Tibial nerve (tissue), 4 donors: ENCODE measurements at regions not wholly inside any gene's neighbourhood (a gene's known extent, or its start where the extent isn't known, plus 50 kb on each side); places are given as distances from the start of the nearest gene placed in this dataset.

Source experiments
- DNase-seq, 2 donors: peaks; one replicate each; pipeline ENCODE4 v3.0.0-alpha.2; 2019; ENCODE audit warnings: low spot score in 2 of 2
- H3K27ac ChIP-seq, 4 donors: fragments of 200-600 bp; sonication (generic) in 3 of 4; one replicate each; pipeline ENCODE4 v1.5.1; 2017 to 2019; ENCODE audit warnings: mild to moderate bottlenecking in 1 of 4
- H3K27me3 ChIP-seq, 2 donors: fragments of 200-600 bp; sonication (generic) in 1 of 2; one replicate each; pipeline versions ENCODE4 v1.5.1 to v1.6.0; 2017 to 2019
- H3K36me3 ChIP-seq, 3 donors: fragments of 200-600 bp; sonication (generic); one replicate each; pipeline ENCODE4 v1.5.1; 2018 to 2019
- H3K4me1 ChIP-seq, 4 donors: fragments of 200-600 bp; sonication (generic) in 3 of 4; one replicate each; pipeline ENCODE4 v1.5.1; 2017 to 2019
- H3K4me3 ChIP-seq, 4 donors: fragments of 200-600 bp; sonication (generic) in 3 of 4; one replicate each; pipeline ENCODE4 v1.5.1; 2017 to 2019; ENCODE audit warnings: mild to moderate bottlenecking in 1 of 4, moderate library complexity in 1 of 4
- H3K9me3 ChIP-seq, 4 donors: fragments of 200-600 bp; sonication (generic) in 3 of 4; one replicate each; pipeline ENCODE4 v1.5.1; 2017 to 2019
- EP300 ChIP-seq, 2 donors: sonication (generic); formaldehyde crosslinking; IDR thresholded peaks; one replicate each; pipeline ENCODE4 v1.6.1; 2017; ENCODE audit warnings: antibody characterized with exemption in 2 of 2, mild to moderate bottlenecking in 1 of 2
- POLR2A ChIP-seq, 2 donors: fragments of 450-650 bp; IDR thresholded peaks; one replicate each; pipeline ENCODE4 v1.6.1; 2017; ENCODE audit warnings: antibody characterized with exemption in 2 of 2, mild to moderate bottlenecking in 2 of 2, moderate library complexity in 2 of 2
- WGBS, 2 donors: methylation state at CpG; one replicate each; pipeline ENCODE4 v1.1.5; 2018; 5-methylcytosine and 5-hydroxymethylcytosine counted together
- TF ChIP-seq, protein P1 (sequence below), 5 experiments: fragments of 200-600 bp in 3 of 5; fragments of 450-650 bp in 2 of 5; sonication (generic) in 3 of 5; IDR thresholded peaks; one replicate each; pipeline ENCODE4 v1.5.1; 2016 to 2019; ENCODE audit warnings: antibody characterized with exemption in 5 of 5, mild to moderate bottlenecking in 3 of 5, moderate library complexity in 2 of 5

DNA sequence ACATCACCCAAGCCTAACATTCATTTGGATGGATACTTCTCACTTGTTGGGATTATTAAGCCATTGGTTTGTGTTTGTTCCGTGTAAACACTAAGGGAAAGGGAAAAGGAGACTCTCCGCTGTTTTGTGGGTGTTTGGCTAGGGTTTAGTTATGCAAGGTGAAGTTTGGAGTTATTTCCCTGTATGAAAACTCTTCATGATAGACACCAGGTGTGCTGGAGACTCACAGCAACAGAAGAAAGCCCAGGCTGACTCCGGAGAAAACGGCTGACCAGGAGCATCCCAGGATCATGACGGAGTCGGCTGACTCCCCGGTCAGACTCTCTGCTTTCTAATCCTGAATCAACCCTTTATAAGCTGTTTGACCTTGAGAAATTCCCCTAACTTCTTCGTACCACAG, 94.1 kb upstream of the KLF6 start:
- Histone ChIP-seq H3K4me3 (no peak overlapping the region), H3K4me1 (peaks cover 0 to 16% (median 9%) of the 10 kb centered on the region in 4 donors), H3K36me3 (no peaks in the 10 kb centered on the region), H3K27ac (no peak overlapping the region), H3K27me3 (no peaks in the 10 kb centered on the region), H3K9me3 (no peaks in the 10 kb centered on the region)
- 58 to 72% methylated on average over 8 of the region's 8 CpGs for WGBS, 2 donors
- TF ChIP-seq, protein P1, sequence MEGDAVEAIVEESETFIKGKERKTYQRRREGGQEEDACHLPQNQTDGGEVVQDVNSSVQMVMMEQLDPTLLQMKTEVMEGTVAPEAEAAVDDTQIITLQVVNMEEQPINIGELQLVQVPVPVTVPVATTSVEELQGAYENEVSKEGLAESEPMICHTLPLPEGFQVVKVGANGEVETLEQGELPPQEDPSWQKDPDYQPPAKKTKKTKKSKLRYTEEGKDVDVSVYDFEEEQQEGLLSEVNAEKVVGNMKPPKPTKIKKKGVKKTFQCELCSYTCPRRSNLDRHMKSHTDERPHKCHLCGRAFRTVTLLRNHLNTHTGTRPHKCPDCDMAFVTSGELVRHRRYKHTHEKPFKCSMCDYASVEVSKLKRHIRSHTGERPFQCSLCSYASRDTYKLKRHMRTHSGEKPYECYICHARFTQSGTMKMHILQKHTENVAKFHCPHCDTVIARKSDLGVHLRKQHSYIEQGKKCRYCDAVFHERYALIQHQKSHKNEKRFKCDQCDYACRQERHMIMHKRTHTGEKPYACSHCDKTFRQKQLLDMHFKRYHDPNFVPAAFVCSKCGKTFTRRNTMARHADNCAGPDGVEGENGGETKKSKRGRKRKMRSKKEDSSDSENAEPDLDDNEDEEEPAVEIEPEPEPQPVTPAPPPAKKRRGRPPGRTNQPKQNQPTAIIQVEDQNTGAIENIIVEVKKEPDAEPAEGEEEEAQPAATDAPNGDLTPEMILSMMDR (IDR thresholded peaks at IDR 0.05) = no peak
- TF ChIP-seq POLR2A (IDR thresholded peaks at IDR 0.05) = no peak
- no peak for TF ChIP-seq EP300 (IDR thresholded peaks at IDR 0.05)
- DNase-seq = no peak

DNA sequence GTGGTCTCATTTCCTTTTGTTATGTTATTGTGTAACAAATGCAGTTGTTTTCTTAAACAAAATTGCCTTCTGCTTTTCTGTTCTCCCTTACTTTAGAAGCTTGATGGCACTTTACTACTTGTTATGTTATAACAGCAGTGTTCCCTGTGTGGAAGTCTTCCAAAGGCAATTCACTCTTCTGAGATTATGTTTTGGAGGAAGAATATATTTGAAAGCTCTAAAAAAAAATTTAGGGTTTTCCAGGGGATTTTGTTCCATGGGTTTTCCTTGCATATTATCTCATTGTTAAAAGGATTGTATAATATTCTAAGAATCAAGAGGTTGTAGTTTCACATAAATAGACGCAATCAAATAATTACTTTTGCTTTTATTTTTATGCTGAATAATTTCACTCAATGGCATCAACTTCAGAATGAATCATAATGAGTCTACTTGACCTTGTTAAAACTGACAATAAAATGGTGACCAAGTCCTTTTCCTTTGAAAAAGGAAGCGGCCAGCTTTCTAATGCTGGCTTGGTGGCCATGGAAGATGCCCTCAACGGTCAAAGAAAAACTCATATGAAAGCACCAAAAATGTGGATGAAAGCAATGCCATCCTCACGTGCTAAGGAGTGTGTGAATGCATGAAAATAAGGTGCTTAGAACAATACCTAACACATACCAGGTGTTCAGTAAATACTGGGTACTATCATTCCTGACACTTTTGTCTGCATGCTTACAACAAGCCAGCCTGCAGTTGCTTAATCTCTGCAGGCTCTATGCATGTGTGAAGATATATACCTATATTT, 92.4 kb upstream of the KLF6 start:
- TF ChIP-seq, protein P1 (IDR thresholded peaks at IDR 0.05) = no peak
- TF ChIP-seq POLR2A (IDR thresholded peaks at IDR 0.05) (no peak), EP300 (IDR thresholded peaks at IDR 0.05) (peak in 1 of 2 donors; percentile 22)
- Histone ChIP-seq H3K27ac (peak overlapping the region in 1 of 4 donors; percentile 6), H3K4me1 (peaks cover 0 to 23% (median 13%) of the 10 kb centered on the region in 4 donors), H3K4me3 (no peak overlapping the region), H3K36me3 (no peaks in the 10 kb centered on the region), H3K27me3 (no peaks in the 10 kb centered on the region), H3K9me3 (no peaks in the 10 kb centered on the region)
- 73 to 75% methylated on average over 4 of the region's 4 CpGs for WGBS, 2 donors
- no peak for DNase-seq

DNA sequence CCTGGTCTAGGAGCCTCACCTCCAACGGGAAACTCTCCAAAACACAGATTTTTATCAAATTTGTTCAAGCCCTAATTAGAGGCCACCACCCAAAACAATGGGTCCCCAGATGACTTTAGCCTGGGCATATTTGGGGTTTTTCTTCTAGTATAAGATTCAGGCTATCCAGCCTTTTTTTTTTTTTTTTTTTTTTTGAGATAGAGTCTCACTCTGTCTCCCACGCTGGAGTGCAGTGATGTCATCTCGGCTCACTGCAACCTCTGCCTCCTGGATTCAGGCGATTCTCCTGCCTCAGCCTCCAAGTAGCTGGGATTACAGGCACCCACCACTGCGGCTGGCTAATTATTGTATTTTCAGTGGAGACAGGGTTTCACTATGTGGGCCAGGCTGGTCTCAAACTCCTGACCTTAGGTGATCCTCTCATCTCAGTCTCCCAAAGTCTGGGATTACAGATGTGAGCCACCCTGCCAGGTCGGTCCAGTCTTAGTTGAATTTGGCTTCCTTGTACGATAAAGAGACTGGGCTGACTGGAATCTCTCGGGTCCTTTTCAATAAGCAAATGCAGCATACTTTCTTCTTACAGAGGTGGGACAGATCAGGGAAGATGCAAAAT, 91.4 kb upstream of the KLF6 start:
- H3K36me3 ChIP-seq = no peaks in the 10 kb centered on the region
- H3K9me3 ChIP-seq = no peaks in the 10 kb centered on the region
- WGBS, 2 donors = 72 to 76% methylated on average over 8 of the region's 8 CpGs
- DNase-seq = no peak
- peaks cover 0 to 23% (median 13%) of the 10 kb centered on the region in 4 donors for H3K4me1 ChIP-seq
- H3K4me3 ChIP-seq = no peak overlapping the region
- no peak for TF ChIP-seq EP300 (IDR thresholded peaks at IDR 0.05)
- no peak for TF ChIP-seq POLR2A (IDR thresholded peaks at IDR 0.05)
- TF ChIP-seq, protein P1 (IDR thresholded peaks at IDR 0.05) = no peak
- peak overlapping the region in 1 of 4 donors; percentile 71 for H3K27ac ChIP-seq
- no peaks in the 10 kb centered on the region for H3K27me3 ChIP-seq

DNA sequence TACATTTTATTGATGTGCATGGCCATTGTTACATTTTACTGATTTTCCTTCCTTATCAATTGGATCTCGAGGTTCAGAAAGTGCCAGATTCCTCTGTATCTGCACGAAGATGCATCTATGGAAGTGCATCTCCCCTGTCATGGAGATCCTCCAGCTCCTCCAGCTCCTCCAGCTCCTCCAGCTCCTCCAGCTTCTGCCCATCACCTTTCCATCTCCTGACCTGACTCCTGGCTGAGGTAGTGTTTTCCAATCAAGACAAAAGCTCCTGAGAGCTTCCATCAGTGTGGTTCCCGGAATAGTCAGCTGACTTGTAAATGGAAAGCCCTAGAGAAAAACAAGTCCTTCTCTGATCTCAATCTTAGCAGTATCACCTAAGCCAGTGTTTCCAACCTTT, 90.8 kb upstream of the KLF6 start:
- TF ChIP-seq EP300 (IDR thresholded peaks at IDR 0.05) = no peak
- TF ChIP-seq, protein P1 (IDR thresholded peaks at IDR 0.05) = no peak
- TF ChIP-seq POLR2A (IDR thresholded peaks at IDR 0.05) = no peak
- Histone ChIP-seq H3K27me3 (no peaks in the 10 kb centered on the region), H3K4me3 (no peak overlapping the region), H3K9me3 (no peaks in the 10 kb centered on the region), H3K4me1 (peaks cover 0 to 23% (median 13%) of the 10 kb centered on the region in 4 donors), H3K36me3 (no peaks in the 10 kb centered on the region), H3K27ac (peak overlapping the region in 2 of 4 donors; percentile 30 to 71)
- WGBS, 2 donors = 93 to 94% methylated on average over 3 of the region's 3 CpGs
- DNase-seq = no peak
